ENCODE measurements at regions not wholly inside any gene's neighbourhood (a gene's known extent, or its start where the extent isn't known, plus 50 kb on each side); places are given as distances from the start of the nearest gene placed in this dataset.
"Not testable (repeated sequence)": the region's sequence is repeated elsewhere in the genome, so short reads cannot be mapped to it uniquely, and the experiment has no call there.

DNA sequence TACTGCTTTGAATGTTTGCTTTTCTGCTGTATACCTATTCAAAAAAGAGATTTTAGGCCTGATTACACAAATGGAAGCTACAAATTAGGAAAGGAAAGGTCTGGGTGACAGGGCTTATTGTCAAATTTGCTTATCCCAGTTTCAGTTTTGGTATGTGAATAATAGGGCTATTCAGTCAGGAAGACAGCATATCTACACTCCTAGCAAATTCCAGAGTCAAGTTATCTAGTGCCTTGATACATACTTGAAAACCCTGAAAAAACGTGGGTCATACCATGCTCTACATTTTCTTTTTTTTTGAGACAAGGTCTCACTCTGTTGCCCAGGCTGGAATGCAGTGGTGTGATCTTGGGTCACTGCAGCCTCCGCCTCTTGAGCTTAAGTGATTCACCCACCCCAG is 59.2 kb upstream of the CCDC180 start:
- not testable (repeated sequence) for DNase-seq

DNA sequence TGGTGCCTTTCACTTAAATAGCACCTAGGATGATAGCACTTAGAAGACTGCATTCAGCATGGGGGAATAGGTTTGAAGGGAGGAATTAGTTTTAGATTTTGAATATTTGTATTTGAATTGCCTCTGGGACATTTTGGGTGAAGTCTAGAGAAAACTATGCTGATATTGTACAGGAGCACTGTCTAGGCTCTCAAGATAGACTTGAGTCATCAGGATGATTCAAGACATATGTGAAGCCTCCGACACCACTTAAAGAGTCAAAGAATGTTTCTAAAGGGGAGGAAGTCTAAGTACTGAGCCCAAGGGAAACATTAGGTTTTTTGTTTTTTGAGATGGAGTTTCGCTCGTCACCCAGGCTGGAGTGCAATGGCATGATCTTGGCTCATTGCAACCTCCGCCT is 63.9 kb upstream of the CCDC180 start:
- no peak for DNase-seq

DNA sequence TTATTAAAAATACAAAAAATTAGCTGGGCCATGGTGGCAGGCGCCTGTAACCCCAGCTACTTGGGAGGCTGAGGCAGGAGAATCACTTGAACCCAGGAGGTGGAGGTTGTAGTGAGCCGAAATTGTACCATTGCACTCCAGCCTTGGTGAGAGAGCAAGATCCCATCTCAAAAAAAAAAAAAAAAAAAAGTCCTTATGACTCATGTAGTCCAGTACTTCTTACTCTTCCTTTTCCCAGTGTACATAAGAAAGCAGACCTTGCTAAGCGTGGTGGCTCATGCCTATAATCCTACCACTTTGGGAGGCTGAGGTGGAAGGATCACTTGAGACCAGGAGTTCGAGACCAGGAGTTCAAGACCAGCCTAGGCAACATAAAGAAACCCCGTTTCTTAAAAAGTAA is 66.0 kb upstream of the CCDC180 start:
- DNase-seq, result not testable (repeated sequence)

DNA sequence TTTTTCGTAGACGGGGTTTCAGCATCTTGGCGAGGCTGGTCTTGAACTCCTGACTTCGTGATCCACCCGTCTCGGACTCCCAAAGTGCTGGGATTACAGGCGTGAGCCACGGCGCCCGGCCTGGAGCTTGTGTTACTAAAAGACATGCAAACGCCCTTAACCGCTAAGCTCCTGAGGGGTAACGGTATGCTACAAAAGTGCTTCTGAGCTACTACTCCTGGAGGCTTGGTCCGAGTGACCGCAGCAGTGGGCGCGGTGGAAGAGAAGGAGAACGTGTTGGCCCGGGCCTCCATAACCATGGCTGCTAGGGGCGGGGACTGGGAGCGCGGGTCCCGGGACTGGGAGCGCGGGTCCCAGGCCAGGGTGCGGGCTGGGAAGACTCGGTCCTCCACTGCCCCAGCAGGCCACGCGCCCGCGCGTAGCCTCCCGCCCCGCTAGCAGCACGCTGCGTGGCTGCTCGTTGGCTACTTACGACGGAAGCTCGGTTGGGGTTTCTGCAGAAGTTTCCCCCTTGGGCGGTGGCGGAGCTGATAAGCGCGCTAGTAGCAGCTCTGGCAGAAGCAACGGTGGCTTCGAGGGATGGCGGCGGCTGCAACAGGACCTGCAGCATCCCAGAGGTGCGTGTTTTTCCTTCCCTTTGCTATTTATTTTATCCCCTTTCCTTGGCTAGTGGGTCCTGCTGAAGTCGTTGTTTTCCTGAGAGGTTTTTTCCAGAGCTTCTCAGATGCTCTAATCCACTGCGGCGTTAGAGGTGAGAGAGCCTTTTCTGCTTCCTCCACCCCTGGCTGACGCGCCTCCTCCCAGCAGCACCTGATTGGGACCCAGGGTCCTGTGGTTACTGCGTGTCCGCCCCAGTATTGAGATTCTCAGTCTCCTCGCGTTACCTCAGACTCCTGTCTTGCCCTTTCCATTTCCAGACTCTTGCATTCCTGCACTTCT is 69.2 kb upstream of the CCDC180 start:
- DNase-seq, result peak; percentile 77

DNA sequence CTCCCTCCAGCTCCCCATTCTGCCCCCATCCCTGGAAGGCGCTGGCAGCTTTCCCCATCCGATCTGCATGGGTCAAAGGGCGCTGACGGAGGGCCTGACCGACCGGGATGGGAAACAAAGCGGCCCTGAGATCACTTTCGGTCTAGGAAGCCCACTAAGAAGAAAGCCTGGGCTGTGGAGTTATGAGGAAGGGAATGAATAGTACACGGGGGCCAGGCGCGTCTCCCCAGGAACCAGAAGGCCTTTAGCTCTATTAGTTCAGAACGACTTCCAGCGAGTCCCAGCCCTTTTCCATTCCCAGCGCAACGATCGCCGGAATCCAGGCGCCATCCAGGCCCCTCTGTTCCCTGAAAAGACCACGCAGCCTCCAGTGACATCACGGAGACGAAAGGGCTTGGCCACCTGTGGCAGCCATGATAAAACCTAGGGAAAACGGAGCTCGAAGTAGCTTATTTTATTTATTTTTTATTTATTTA is 70.1 kb upstream of the CCDC180 start:
- no peak for DNase-seq

DNA sequence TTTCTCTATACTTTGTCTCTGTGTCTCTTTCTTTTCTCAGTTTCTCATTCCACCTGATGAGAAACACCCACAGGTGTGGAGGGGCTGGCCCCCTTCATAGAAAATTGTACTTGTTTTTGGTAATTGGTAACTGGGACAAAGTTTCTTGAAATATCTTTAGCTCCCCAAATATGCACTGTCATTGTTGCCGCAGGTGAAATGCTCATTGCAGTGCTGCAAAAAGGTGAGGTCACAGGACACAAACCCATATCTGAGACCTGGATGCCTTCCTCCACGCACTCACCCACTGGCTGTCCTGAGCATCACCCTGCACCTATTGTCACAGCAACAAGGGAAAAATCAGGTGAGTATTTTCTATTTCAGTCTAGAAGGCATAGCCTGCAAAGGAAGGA is 74.5 kb upstream of the CCDC180 start:
- not testable (repeated sequence) for DNase-seq

DNA sequence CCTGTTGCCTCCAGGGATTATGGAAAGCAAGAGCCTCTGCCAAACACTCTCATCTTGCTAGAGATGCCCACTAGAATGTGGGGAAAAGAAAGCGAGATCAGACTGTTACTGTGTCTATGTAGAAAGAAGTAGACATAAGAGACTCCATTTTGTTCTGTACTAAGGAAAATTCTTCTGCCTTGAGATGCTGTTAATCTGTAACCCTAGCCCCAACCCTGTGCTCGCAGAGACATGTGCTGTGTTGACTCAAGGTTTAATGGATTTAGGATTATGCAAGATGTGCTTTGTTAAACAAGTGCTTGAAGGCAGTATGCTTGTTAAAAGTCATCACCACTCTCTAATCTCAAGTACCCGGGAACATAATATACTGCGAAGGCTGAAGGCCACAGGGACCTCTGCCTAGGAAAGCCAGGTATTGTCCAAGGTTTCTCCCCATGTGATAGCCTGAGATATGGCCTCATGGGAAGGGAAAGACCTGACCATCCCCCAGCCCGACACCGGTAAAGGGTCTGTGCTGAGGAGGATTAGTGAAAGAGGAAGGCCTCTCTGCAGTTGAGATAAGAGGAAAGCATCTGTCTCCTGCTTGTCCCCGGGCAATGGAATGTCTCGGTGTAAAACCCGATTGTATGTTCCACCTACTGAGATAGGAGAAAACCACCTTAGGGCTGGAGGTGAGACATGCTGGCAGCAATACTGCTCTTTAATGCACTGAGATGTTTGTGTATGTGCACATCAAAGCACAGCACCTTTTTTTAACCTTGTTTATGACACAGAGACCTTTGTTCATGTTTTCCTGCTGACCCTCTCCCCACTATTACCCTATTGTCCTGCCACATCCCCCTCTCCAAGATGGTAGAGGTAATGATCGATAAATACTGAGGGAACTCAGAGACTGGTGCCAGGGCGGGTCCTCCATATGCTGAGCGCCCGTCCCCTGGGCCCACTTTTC is 75.1 kb upstream of the CCDC180 start:
- DNase-seq, result not testable (repeated sequence)

DNA sequence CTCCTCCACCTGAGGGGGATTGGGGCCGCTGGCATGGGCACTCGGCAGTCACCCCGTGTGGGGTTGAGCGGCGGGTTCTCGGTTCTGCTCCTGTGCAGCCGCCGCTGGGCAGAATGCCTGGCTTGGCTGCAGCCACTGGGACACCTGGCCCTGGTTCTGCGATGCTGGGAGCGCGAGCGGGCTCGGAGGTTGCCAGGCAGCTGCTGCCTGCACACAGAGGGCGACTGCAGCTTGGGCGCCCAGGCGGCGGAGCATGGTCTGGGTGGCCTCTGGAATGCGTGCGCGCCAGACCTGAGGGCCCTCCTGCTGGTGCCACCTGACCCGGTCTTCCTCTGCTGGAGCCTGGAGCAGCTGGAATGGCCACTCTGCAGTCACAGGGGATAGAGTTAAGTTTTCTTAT is 85.1 kb upstream of the CCDC180 start:
- not testable (repeated sequence) for DNase-seq

DNA sequence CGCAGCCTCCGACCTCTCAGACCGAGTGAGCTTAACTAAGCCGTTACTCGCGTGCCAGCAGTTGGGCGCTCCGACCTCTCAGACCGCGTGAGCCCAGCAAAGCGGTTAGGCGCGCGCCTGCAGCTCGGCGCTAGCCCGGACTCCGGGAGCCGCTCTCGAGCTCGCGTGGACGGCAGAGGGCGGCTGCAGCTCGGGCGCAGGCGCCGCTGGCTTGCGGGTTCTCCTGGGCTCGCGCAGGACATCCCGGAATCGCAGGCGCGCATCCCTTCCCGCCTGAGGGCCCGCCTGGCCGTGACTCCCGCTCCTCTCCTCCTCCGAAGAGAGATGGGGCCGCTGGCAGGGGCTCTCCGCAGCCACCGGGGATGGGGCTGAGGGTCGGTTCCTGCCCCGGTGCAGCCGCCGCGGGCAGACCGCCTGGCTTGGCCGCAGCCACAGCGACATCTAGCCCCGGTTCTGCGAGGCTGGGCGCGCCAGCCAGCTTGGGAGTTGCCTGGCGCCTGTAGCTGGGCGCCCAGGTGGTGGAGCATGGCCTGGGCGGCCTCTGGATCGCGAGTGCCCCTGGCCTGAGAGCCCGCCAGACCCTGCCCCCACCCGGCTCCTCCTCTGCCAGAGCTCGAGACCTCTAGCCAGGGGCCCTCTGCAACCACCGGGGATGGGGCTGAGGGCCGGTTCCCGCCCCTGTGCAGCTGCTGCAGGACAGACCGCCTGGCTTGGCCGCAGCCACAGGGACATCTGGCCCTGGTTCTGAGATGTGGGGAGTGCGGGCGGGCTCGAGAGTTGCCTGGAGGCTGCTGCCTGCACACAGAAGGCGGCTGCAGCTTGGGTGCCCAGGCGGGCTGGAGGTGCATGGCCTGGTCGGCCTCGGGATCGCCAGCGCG is 85.7 kb upstream of the CCDC180 start:
- DNase-seq, result peak; percentile 46

DNA sequence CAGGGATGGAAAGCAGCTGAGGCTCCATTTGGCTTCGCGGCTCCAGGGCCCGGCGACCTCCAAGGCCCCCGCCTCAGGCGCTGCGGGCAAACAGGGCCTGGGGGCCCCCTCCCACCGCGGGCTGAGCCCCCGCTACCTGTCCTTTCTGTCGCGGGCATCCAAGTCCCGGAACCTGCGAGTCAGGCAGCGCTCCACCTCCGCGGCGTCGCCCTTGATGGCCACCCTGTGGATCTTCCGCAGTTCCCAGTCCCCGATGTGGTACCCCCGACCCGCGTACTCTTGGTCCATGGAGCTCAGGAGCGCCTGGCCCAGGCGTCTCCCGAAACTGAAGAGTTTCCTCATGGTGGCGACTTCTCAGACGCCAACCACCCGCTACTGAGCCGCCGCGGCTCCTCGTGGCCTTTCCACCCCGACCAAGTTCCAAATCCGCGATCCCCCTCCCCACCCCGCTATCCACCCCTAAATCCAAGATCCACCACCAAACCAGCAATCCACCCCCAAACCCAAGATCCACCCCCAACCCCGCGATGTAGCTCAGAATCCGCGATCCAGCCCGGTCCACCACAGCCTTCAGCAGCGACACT is 86.5 kb upstream of the CCDC180 start:
- DNase-seq, result no peak

DNA sequence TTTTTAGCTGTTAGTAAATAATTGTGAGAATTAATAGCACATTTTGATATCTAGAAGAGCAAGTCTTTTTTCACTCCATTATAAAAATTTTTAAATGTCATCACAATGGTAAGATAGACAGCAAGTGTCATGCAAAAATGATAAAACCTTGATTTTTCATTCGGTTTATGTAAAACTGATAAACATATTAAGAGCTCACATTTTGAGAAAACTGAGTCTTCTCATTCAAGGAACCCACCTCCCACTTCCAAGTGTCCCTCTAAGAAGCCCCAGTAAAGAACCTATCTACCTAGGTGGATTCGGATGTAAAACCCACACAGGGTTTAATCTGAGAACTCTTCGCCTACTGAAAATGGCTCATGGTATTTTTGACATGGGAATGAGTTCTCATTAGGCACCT is 87.1 kb upstream of the CCDC180 start:
- DNase-seq, result not testable (repeated sequence)

DNA sequence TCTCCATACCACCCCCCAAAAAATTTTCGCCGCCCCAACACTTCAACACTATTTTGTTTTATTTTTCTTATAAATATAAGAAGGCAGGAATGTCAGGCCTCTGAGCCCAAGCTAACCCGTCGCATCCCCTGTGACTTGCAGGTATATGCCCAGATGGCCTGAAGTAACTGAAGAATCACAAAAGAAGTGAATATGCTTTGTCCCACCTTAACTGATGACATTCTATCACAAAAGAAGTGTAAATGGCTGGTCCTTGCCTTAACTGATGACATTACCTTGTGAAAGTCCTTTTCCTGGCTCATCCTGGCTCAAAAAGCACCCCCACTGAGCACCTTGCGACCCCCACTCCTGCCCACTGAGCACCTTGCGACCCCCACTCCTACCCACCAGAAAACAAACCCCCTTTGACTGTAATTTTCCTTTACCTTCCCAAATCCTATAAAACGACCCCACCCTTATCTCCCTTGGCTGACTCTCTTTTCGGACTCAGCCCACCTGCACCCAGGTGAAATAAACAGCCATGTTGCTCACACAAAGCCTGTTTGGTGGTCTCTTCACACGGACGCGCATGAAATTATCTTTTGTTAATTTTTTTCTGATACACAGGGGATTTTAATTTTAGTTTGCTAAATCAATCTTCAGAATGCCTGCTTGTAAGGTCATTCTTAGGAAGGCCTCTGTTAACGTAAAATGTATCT is 87.9 kb upstream of the CCDC180 start:
- not testable (repeated sequence) for DNase-seq

DNA sequence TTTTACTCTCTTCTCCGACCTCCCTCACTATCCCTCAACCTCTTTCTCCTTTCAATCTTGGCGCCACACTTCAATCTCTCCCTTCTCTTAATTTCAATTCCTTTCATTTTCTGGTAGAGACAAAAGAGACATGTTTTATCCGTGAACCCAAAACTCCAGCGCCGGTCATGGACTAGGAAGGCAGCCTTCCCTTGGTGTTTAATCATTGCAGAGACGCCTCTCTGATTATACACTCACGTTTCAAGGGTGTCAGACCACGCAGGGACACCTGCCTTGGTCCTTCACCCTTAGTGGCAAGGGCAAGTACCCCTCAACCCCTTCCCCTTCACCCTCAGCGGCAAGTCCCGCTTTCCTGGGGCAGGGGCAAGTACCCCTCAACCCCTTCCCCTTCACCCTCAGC is 92.3 kb upstream of the CCDC180 start:
- not testable (repeated sequence) for DNase-seq

DNA sequence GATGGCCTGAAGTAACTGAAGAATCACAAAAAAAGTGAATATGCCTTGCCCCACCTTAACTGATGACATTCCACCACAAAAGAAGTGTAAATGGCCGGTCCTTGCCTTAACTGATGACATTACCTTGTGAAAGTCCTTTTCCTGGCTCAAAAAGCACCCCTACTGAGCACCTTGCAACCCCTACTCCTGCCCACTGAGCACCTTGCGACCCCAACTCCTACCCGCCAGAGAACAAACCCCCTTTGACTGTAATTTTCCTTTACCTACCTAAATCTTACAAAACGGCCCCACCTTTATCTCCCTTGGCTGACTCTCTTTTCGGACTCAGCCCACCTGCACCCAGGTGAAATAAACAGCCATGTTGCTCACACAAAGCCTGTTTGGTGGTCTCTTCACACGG is 92.9 kb upstream of the CCDC180 start:
- not testable (repeated sequence) for DNase-seq

DNA sequence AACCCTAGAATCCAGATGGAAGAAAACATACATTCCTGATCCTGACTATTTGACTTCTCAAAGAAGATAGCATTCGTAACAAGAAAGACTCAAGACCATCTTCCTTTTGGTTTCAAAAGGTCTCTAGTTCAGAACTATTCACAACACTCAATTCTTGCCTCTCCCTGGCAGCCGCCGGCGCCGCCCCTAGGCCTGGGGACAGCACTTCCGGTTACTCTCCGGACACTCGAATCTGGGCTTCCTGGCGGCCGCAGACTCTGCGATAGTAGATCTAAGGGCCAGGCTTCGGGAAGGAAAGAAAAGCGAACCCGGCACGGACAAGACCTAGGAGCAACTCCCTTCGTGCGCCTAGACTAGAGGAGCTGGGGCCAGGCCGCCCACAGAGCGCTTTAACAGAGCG is 107.8 kb upstream of the CCDC180 start:
- not testable (repeated sequence) for DNase-seq

DNA sequence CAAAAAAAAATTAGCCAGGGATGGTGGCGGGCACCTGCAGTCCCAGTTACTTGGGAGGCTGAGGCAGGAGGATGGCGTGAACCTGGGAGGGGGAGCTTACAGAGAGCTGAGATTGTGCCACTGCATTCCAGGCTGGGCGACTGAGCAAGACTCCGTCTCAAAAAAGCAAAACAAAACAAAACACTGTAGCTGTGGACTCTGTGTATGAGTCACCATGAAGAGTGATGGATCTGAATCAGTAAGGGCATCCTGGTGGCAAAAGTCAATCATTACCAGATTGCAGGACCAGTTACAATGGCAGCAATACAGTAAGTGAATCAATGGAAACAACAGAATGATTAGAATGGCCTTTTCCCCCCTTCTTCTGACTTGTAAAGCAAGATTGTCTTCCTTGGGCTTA is 113.7 kb upstream of the CCDC180 start:
- DNase-seq, result not testable (repeated sequence)

DNA sequence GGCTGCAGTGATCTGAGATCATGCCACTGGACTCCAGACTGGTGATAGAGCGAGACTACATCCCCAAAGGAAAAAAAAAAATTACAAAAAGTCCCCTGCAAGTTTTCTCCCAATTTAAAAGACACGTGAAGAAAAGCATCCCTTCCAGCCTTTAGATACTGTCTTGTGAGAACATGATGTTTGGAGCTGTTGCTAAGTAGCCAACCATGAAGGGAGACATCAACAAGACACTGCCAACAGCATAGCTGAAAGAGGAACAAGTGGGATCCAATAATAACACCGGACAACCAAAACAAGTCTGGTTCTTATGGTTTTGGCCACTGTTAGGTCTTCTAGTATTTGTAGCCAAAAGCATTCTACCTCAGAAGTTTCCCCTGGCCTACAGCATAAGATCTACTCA is 118.9 kb upstream of the CCDC180 start:
- no peak for DNase-seq

DNA sequence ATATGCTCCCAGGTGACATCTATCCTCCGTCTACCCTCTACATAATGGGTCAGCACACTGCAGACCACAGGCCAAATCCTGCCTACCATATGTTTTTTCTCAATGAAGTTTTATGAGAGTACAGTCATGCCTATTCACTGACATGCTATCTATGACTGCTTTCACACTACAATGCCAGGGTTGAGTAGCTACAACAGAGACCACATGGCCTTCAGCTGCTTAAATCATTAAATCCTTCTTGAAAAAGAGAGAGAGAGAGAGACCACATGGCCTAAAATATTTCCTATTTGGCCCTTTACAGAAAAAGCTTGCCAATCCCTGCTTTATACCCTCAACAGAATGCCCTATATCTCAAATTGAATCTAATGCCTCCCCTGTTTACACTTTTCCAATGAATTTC is 119.8 kb upstream of the CCDC180 start:
- not testable (repeated sequence) for DNase-seq

DNA sequence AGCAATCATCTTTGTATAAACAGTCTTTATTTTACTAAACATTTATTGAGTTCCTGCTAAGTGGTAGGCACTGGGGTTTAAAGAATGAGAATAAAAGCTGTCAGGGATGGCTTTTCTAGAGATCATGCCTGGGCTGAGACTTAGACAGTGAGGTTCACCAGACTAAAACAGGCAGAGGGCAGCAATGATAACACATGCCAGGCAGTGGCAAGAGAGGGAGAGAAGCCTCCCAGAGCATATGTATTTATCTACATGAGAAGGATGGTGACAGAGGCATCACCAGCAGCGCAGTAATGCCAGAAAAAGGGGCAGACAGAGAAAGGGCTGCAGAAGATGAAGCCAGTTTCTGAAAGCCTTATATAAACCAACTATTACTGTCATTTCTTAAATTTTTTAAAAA is 121.0 kb upstream of the CCDC180 start:
- DNase-seq, result no peak

DNA sequence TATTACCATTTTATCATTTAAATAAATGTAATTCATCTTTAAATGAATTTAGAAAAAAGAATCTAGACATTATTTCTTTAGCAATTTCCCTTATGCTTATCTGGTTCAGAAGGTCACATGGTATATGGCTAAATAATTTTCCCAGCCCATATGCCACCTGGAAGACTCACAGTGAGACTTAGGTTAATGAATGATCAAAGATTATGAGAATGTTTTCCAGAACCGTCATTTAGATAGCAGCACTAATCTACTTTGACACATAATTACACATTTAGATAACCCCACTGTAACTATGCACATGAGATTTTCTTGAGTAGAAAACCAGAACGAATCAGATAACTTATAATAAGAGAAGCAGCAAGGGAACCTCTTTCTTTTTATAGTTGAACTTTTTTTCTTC is 124.9 kb upstream of the CCDC180 start:
- not testable (repeated sequence) for DNase-seq

DNA sequence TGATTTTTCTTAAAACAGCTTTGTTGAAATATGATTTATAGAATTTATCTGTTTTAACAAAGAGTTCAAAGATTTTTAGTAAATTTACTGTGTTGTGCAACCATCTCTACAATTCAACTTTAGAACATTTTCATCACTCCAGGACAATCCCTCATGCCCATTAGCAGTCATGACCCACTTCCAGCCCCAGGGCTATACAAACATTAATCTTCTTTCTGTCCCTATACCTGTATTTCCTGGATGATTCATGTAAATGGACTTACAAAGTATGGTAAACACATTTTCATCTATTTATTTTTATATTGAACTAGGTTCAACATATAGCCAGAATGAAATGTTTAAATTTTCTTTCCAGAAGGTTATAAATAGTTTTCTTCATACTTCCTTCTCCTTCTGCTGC is 127.8 kb upstream of the CCDC180 start:
- DNase-seq, result no peak

All from stimulated activated CD4-positive, alpha-beta T cell treated with anti-CD3 and anti-CD28 coated beads, Interleukin-4, amount 100 ng/mL, for 24 hours (primary cell).